Lower leg skin (tissue), 3 donors: ENCODE measurements at regions not wholly inside any gene's neighbourhood (a gene's known extent, or its start where the extent isn't known, plus 50 kb on each side); places are given as distances from the start of the nearest gene placed in this dataset.

Source experiments
- CTCF ChIP-seq, 3 donors: fragments of 450-650 bp; IDR thresholded peaks; one replicate each; pipeline ENCODE4 v1.5.1; 2016; ENCODE audit warnings: antibody characterized with exemption in 3 of 3, mild to moderate bottlenecking in 3 of 3, moderate library complexity in 2 of 3
- POLR2A ChIP-seq, 2 donors: fragments of 450-650 bp; IDR thresholded peaks; one replicate each; pipeline ENCODE4 v1.6.1; 2016 to 2017; ENCODE audit warnings: antibody characterized with exemption in 2 of 2, mild to moderate bottlenecking in 1 of 2, moderate library complexity in 1 of 2

GRCh38 chr2:155442755-155443372 is 744.4 kb downstream of the KCNJ3 start:
- TF ChIP-seq CTCF (IDR thresholded peaks at IDR 0.05), result no peak
- TF ChIP-seq POLR2A (IDR thresholded peaks at IDR 0.05), result no peak
